ENCODE measurements at regions not wholly inside any gene's neighbourhood (a gene's known extent, or its start where the extent isn't known, plus 50 kb on each side); places are given as distances from the start of the nearest gene placed in this dataset.

DNA sequence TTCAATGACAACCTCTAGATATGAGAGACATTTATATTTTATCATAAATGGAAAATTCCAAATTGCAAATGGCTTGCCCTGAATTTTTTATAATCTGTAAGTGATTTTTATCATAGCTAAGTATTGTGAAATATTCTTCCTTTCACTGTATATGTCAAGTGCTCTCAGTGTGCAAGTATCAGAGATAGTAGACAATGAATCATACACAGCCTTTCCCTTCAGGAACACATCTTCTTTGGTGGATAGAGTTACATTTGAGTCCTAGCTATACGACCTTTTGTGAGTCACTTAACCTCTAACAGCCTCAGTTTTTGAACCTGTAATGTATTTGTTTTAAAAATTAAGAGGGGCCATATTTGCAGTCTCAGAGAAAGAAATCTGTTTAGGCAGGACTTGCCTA is 350.7 kb upstream of the SEL1L start:
- Histone ChIP-seq H3K9me3 (peaks cover 0 to 4% (median 0%) of the 10 kb centered on the region in 4 donors), H3K4me3 (no peak overlapping the region), H3K27me3 (no peaks in the 10 kb centered on the region), H3K27ac (no peak overlapping the region), H3K4me1 (no peaks in the 10 kb centered on the region), H3K36me3 (no peaks in the 10 kb centered on the region)
- 29 to 48% methylated on average over 1 of the region's 1 CpG for WGBS, 2 donors
- intact Hi-C loops (cut with DNase I): no loop called here
- TF ChIP-seq EP300 (IDR thresholded peaks at IDR 0.05): no peak
- TF ChIP-seq POLR2AphosphoS5 (IDR thresholded peaks at IDR 0.05): no peak
- TF ChIP-seq, protein P1, sequence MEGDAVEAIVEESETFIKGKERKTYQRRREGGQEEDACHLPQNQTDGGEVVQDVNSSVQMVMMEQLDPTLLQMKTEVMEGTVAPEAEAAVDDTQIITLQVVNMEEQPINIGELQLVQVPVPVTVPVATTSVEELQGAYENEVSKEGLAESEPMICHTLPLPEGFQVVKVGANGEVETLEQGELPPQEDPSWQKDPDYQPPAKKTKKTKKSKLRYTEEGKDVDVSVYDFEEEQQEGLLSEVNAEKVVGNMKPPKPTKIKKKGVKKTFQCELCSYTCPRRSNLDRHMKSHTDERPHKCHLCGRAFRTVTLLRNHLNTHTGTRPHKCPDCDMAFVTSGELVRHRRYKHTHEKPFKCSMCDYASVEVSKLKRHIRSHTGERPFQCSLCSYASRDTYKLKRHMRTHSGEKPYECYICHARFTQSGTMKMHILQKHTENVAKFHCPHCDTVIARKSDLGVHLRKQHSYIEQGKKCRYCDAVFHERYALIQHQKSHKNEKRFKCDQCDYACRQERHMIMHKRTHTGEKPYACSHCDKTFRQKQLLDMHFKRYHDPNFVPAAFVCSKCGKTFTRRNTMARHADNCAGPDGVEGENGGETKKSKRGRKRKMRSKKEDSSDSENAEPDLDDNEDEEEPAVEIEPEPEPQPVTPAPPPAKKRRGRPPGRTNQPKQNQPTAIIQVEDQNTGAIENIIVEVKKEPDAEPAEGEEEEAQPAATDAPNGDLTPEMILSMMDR (IDR thresholded peaks at IDR 0.05): no peak
- TF ChIP-seq POLR2A (IDR thresholded peaks at IDR 0.05): no peak
- no peak for DNase-seq

GRCh38 chr14:81886588-81886987 is 352.9 kb upstream of the SEL1L start:
- Histone ChIP-seq H3K4me1 (no peaks in the 10 kb centered on the region), H3K27me3 (no peaks in the 10 kb centered on the region), H3K9me3 (peaks cover 0 to 4% (median 0%) of the 10 kb centered on the region in 4 donors), H3K36me3 (no peaks in the 10 kb centered on the region), H3K4me3 (no peak overlapping the region), H3K27ac (no peak overlapping the region)
- intact Hi-C loops (cut with DNase I): no loop called here
- 90 to 98% methylated on average over 2 of the region's 2 CpGs for WGBS, 2 donors
- no peak for TF ChIP-seq POLR2AphosphoS5 (IDR thresholded peaks at IDR 0.05)
- TF ChIP-seq, protein P1 (IDR thresholded peaks at IDR 0.05): no peak
- TF ChIP-seq POLR2A (IDR thresholded peaks at IDR 0.05): no peak
- TF ChIP-seq EP300 (IDR thresholded peaks at IDR 0.05): no peak
- DNase-seq: no peak

DNA sequence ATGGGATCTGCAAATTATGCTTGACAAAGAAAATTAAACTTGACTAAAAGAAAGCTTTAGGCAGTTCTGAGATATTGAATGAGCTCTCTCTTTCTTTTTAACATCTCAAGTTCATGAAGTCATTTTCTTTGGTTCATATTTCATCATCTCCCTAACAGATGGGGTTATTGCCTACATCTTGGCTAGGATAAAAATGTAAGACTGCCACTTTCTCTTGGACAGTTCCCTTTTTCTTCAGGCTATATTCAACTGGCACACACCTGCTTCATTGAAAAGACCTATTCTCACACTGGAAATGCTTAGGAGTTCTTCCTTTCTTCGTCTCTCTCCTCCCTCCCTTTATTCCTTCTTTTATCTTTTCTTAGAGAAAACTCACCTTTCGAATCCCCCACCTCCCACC is 355.9 kb upstream of the SEL1L start:
- no peak for TF ChIP-seq POLR2AphosphoS5 (IDR thresholded peaks at IDR 0.05)
- no peak for TF ChIP-seq EP300 (IDR thresholded peaks at IDR 0.05)
- no peak for TF ChIP-seq POLR2A (IDR thresholded peaks at IDR 0.05)
- TF ChIP-seq, protein P1 (IDR thresholded peaks at IDR 0.05): no peak
- peaks cover 0 to 4% (median 0%) of the 10 kb centered on the region in 4 donors for H3K9me3 ChIP-seq
- H3K36me3 ChIP-seq: no peaks in the 10 kb centered on the region
- H3K27ac ChIP-seq: no peak overlapping the region
- H3K4me1 ChIP-seq: no peaks in the 10 kb centered on the region
- WGBS, 2 donors: 63 to 64% methylated on average over 2 of the region's 2 CpGs
- no peak overlapping the region for H3K4me3 ChIP-seq
- intact Hi-C loops (cut with DNase I): no loop called here
- H3K27me3 ChIP-seq: no peaks in the 10 kb centered on the region
- DNase-seq: no peak

DNA sequence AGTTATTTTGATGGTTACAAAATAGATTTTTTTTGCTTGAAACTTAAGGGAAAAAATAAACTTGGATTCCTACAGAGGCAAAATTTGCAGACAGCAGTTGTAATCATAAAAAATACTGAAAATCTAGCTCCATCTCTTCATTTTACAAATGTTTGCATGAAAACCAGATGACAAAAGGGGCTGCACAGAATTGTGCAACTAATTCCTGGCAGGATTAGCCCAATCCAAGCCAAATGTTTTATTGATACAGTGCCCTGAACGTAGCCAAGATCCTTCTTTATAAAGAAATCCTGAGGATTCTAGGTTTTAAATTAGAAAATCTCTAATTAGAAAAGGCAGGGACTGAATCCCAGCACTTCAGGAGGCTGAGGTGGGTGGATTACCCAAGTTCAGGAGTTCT is 356.4 kb upstream of the SEL1L start:
- WGBS, 2 donors: 12 to 38% methylated on average over 1 of the region's 1 CpG
- Histone ChIP-seq H3K4me3 (no peak overlapping the region), H3K9me3 (peaks cover 0 to 4% (median 0%) of the 10 kb centered on the region in 4 donors), H3K27ac (no peak overlapping the region), H3K27me3 (no peaks in the 10 kb centered on the region), H3K4me1 (no peaks in the 10 kb centered on the region), H3K36me3 (no peaks in the 10 kb centered on the region)
- intact Hi-C loops (cut with DNase I): no loop called here
- no peak for TF ChIP-seq POLR2A (IDR thresholded peaks at IDR 0.05)
- no peak for TF ChIP-seq POLR2AphosphoS5 (IDR thresholded peaks at IDR 0.05)
- TF ChIP-seq EP300 (IDR thresholded peaks at IDR 0.05): no peak
- TF ChIP-seq, protein P1 (IDR thresholded peaks at IDR 0.05): no peak
- no peak for DNase-seq

- Histone ChIP-seq H3K4me1 (no peaks in the 10 kb centered on the region), H3K36me3 (no peaks in the 10 kb centered on the region), H3K9me3 (peaks cover 0 to 4% (median 3%) of the 10 kb centered on the region in 4 donors), H3K27ac (no peak overlapping the region), H3K4me3 (no peak overlapping the region), H3K27me3 (no peaks in the 10 kb centered on the region)
- TF ChIP-seq POLR2A (IDR thresholded peaks at IDR 0.05) (no peak), POLR2AphosphoS5 (IDR thresholded peaks at IDR 0.05) (no peak)
- TF ChIP-seq, protein P1 (IDR thresholded peaks at IDR 0.05): no peak
- WGBS, 2 donors: 69 to 82% methylated on average over 5 of the region's 5 CpGs
- DNase-seq: no peak
- intact Hi-C loops (cut with DNase I): no loop called here
Measured at GRCh38 chr14:81903477-81903876, 369.8 kb upstream of the SEL1L start.

Data from sigmoid colon (tissue), 6 donors.